Hepatocyte (in vitro differentiated cells): ENCODE measurements at regions not wholly inside any gene's neighbourhood (a gene's known extent, or its start where the extent isn't known, plus 50 kb on each side); places are given as distances from the start of the nearest gene placed in this dataset.

ENCODE experiments used
- DNase-seq: peaks from one replicate; pipeline ENCODE4 v3.0.0-alpha.2; 2016; ENCODE audit warnings: low spot score
- H2AFZ ChIP-seq: fragments of 200-600 bp; sonication (generic); 2 replicates; pipeline ENCODE4 v1.6.0; 2016; ENCODE audit warnings: antibody characterized with exemption, mild to moderate bottlenecking
- H3K27ac ChIP-seq: fragments of 200-600 bp; sonication (generic); 2 replicates; pipeline ENCODE4 v1.5.1; 2016; ENCODE audit warnings: mild to moderate bottlenecking
- H3K27me3 ChIP-seq: fragments of 200-600 bp; sonication (generic); 2 replicates; pipeline ENCODE4 v1.6.1; 2016
- H3K36me3 ChIP-seq: fragments of 200-600 bp; sonication (generic); replicated peaks from 2 replicates; pipeline ENCODE4 v1.5.1; 2016; ENCODE audit warnings: low read depth; ENCODE audit not compliant: insufficient read depth
- H3K4me1 ChIP-seq: fragments of 200-600 bp; sonication (generic); 2 replicates; pipeline ENCODE4 v1.5.1; 2016; ENCODE audit warnings: mild to moderate bottlenecking, moderate library complexity; ENCODE audit not compliant: insufficient read depth
- H3K4me2 ChIP-seq: fragments of 200-600 bp; sonication (generic); 2 replicates; pipeline ENCODE4 v1.6.0; 2016
- H3K4me3 ChIP-seq: fragments of 200-600 bp; sonication (generic); 2 replicates; pipeline ENCODE4 v1.5.1; 2016; ENCODE audit warnings: mild to moderate bottlenecking
- H3K79me2 ChIP-seq: fragments of 200-600 bp; sonication (generic); 2 replicates; pipeline ENCODE4 v1.6.0; 2017; ENCODE audit warnings: mild to moderate bottlenecking
- H3K9me2 ChIP-seq: fragments of 200-600 bp; sonication (generic); replicated peaks from 2 replicates; pipeline ENCODE4 v1.6.0; 2017; ENCODE audit warnings: mild to moderate bottlenecking; ENCODE audit not compliant: insufficient read depth
- H3K9me3 ChIP-seq: fragments of 200-600 bp; sonication (generic); 2 replicates; pipeline ENCODE4 v1.5.1; 2016; ENCODE audit warnings: low read depth, mild to moderate bottlenecking
- H4K20me1 ChIP-seq: fragments of 200-600 bp; sonication (generic); 2 replicates; pipeline ENCODE4 v1.6.0; 2016; ENCODE audit warnings: mild to moderate bottlenecking; ENCODE audit not compliant: insufficient read depth, poor library complexity, severe bottlenecking
- CTCF ChIP-seq: fragments of 200-600 bp; sonication (generic); IDR thresholded peaks from 2 replicates; pipeline ENCODE4 v1.5.1; 2016; ENCODE audit warnings: antibody characterized with exemption, mild to moderate bottlenecking; ENCODE audit not compliant: poor library complexity
- EZH2 ChIP-seq: fragments of 200-600 bp; sonication (generic); IDR thresholded peaks from 2 replicates; pipeline ENCODE4 v1.6.1; 2016; ENCODE audit warnings: antibody characterized with exemption, mild to moderate bottlenecking, borderline replicate concordance
- EZH2phosphoT487 ChIP-seq: fragments of 200-600 bp; sonication (generic); IDR thresholded peaks from one replicate; pipeline ENCODE4 v1.6.1; 2018; ENCODE audit warnings: antibody characterized with exemption, mild to moderate bottlenecking, low read depth, moderate library complexity; ENCODE audit not compliant: unreplicated experiment, severe bottlenecking
- WGBS: methylation state at CpG from one replicate; pipeline ENCODE4 v1.1.6; 2016; ENCODE audit warnings: low lambda C conversion rate; ENCODE audit errors: missing lambda C conversion rate; 5-methylcytosine and 5-hydroxymethylcytosine counted together

DNA sequence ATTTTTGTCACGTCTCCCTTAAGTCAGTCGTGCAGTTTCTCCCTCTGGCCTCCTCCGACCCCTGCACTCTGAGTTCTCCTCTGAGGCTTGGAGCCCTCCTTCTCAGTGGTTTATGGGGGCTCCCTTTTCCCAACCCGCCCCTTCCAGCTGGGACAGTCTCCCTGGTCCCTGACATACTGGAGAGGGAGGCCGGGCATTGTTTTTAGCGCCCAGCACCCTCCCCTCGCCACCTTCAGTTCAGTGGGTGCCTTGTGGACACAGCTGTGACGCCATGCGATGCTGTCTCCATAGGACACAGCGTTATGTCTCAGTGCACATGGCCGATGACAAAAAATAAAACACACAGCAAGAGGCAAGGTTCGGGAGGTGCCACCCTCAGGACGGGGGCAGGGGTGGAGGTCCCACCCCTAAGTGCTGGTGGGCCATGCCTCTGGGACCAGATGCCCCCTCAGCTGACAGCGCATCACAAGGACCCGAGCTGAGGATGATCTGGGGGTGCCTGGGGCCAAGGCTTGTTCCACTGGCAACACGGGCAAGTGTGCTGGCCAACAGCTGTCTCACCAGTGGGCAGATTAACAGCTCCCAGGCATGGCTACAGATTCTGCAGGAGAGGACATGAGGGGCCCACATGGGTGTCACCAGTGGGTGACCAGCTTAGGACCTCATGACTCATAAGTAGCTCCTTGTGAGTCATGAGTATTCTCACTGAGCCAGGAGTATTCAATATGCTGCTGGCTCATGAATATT is 81.6 kb downstream of the PLXNA1 start:
- no peaks in the 10 kb centered on the region for H3K9me2 ChIP-seq
- TF ChIP-seq EZH2: no peak
- no peak for TF ChIP-seq EZH2phosphoT487
- no peak for TF ChIP-seq CTCF
- H4K20me1 ChIP-seq: no peaks in the 10 kb centered on the region
- no peaks in the 10 kb centered on the region for H3K9me3 ChIP-seq
- H2AFZ ChIP-seq: no peak overlapping the region
- H3K4me2 ChIP-seq: no peak overlapping the region
- no peaks in the 10 kb centered on the region for H3K79me2 ChIP-seq
- WGBS: 92% methylated on average over 16 of the region's 16 CpGs
- DNase-seq: no peak
- H3K27ac ChIP-seq: no peak overlapping the region
- H3K4me3 ChIP-seq: no peak overlapping the region
- no peaks in the 10 kb centered on the region for H3K4me1 ChIP-seq
- H3K36me3 ChIP-seq: no peaks in the 10 kb centered on the region
- no peaks in the 10 kb centered on the region for H3K27me3 ChIP-seq

GRCh38 chr3:127065138-127065427 is 82.2 kb downstream of the PLXNA1 start:
- H3K27me3 ChIP-seq: no peaks in the 10 kb centered on the region
- H3K9me3 ChIP-seq: no peaks in the 10 kb centered on the region
- DNase-seq: no peak
- TF ChIP-seq EZH2phosphoT487 (no peak), CTCF (no peak), EZH2 (no peak)
- no peak overlapping the region for H2AFZ ChIP-seq
- H3K79me2 ChIP-seq: no peaks in the 10 kb centered on the region
- no peaks in the 10 kb centered on the region for H3K4me1 ChIP-seq
- no peaks in the 10 kb centered on the region for H4K20me1 ChIP-seq
- H3K27ac ChIP-seq: no peak overlapping the region
- no peaks in the 10 kb centered on the region for H3K36me3 ChIP-seq
- H3K9me2 ChIP-seq: no peaks in the 10 kb centered on the region
- WGBS: 89% methylated on average over 5 of the region's 5 CpGs
- H3K4me2 ChIP-seq: no peak overlapping the region
- no peak overlapping the region for H3K4me3 ChIP-seq

DNA sequence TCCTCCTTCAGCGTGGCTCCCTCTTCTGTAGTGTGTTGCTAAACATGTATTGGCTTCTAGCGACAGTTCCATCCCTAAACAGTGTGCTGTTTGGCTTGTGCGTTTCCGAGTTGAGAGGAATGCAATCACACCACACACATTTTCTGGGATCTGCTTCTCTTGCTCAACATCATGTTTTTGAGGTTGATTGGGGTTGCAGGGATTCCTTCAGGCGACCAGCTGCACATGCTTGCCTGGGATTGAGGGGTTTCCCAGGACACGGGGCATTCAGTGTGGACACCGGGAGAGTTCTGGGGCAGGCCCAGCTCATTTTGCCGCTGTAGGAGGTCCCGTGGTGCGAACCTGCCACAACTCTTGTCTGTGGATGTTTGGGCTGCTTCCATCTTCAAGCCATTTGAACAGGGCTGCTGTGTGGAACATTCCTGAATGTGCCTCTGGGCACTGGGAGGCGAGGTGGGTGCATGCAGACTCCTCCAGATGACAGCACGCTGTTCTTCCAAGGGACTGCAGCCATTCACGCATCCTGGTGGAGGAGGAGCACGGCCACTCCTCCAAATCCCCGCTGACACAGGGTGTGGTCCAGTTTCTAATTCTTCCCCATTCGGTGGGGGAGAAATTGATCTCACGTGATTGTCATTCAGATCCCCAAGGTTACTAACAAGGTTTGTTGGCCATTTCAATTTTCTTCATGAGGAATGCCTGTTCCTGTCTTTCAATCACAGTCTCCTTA is 82.8 kb downstream of the PLXNA1 start:
- Histone ChIP-seq H3K4me2 (no peak overlapping the region), H3K27me3 (no peaks in the 10 kb centered on the region), H3K9me2 (no peaks in the 10 kb centered on the region), H4K20me1 (no peaks in the 10 kb centered on the region), H3K4me1 (no peaks in the 10 kb centered on the region), H3K27ac (no peak overlapping the region), H2AFZ (no peak overlapping the region), H3K36me3 (no peaks in the 10 kb centered on the region), H3K9me3 (no peaks in the 10 kb centered on the region), H3K4me3 (no peak overlapping the region), H3K79me2 (no peaks in the 10 kb centered on the region)
- 86% methylated on average over 17 of the region's 17 CpGs for WGBS
- no peak for TF ChIP-seq CTCF
- TF ChIP-seq EZH2: no peak
- no peak for TF ChIP-seq EZH2phosphoT487
- no peak for DNase-seq
